ENCODE measurements at regions not wholly inside any gene's neighbourhood (a gene's known extent, or its start where the extent isn't known, plus 50 kb on each side); places are given as distances from the start of the nearest gene placed in this dataset.

- 41% methylated on average over 4 of the region's 4 CpGs for WGBS (ENCODE audit: insufficient coverage, insufficient replicate concordance, low lambda C conversion rate, missing lambda C conversion rate)
- no peaks in the 10 kb centered on the region for H3K79me2 ChIP-seq (ENCODE audit: control insufficient read depth, insufficient read depth, low read length)
- no peak for TF ChIP-seq RAD21 (IDR thresholded peaks at IDR 0.05; ENCODE audit: insufficient read depth, low read depth, low read length)
- H4K20me1 ChIP-seq (ENCODE audit: control insufficient read depth, insufficient read depth): no peaks in the 10 kb centered on the region
- H3K27ac ChIP-seq (ENCODE audit: control insufficient read depth, insufficient read depth): no peak overlapping the region
- no peak overlapping the region for H3K9ac ChIP-seq (ENCODE audit: control insufficient read depth, insufficient read depth, low read length)
- H2AFZ ChIP-seq (ENCODE audit: control insufficient read depth, low read depth, low read length): no peak overlapping the region
- no TSS peak for BruUV-seq (replicated peaks)
- DNase-seq (ENCODE audit: low read depth, low spot score) (no peak), FAIRE-seq (no peak), ATAC-seq (no peak)
- ChIA-PET RAD21 (ENCODE audit: unreplicated experiment) (no interaction called here), POLR2A (no interaction called here), CTCF (no interaction called here), SMC1A (ENCODE audit: uncharacterized antibody, unreplicated experiment) (no interaction called here)
- H3K4me1 ChIP-seq (ENCODE audit: control insufficient read depth, insufficient read depth, low read length): no peaks in the 10 kb centered on the region
- intact Hi-C loops (cut with micrococcal nuclease; ENCODE audit: unreplicated experiment): no loop called here
- H3K36me3 ChIP-seq (ENCODE audit: control insufficient read depth in 2 of 2, insufficient read depth in 2 of 2, low read length in 1 of 2): no peaks in the 10 kb centered on the region
- H3K4me3 ChIP-seq: no peak overlapping the region
- no peaks in the 10 kb centered on the region for H3K27me3 ChIP-seq (replicated peaks in 1 of 2; ENCODE audit: control insufficient read depth in 2 of 2, insufficient read depth in 2 of 2, low read length in 1 of 2)
- in situ Hi-C loops (cut with MboI): no loop called here
- no peak overlapping the region for H3K4me2 ChIP-seq (ENCODE audit: control insufficient read depth, insufficient read depth)
- no peaks in the 10 kb centered on the region for H3K9me3 ChIP-seq (replicated peaks; ENCODE audit: control insufficient read depth, insufficient read depth, low read length)
Measured at GRCh38 chr1:98471633-98472032, 189.9 kb upstream of the SNX7 start.

DNA sequence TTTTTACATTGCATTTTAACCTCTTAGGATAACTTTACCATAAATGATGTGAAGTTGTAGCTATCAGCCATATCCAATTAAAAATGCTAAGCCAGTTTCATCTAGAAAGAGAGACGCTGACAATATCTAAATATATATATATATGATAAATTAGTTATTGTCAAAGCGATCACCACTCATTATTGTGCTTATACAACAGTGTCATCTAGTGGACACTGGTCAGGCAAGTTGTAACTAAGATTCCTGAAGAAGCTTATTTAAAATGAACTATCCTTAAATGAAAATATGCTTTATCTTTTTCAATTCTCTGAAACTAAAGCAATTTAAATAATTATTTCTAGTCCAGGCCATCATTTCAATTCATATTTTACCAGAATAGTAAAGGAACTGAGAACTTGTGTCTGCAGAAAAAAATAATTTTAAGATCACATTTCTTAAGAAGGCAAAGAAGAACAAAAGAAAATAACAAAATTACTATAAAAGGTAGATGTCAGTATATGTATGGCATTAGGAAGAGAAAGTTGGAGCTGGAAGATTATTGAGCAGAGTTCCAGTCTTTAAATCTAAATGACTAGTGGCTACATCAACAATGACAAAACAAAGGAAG lies 193.3 kb upstream of the SNX7 start:
- ChIA-PET CTCF (interaction anchor here (0.6 to 1.8 kb wide), 12 partner anchors 9 to 1329 kb away, joined by 3 to 17 read pairs (median 3); no protein-coding TSS in a partner anchor), POLR2A (no interaction called here), SMC1A (ENCODE audit: uncharacterized antibody, unreplicated experiment) (interaction anchor here (1.2 to 1.8 kb wide), 4 partner anchors 15 to 417 kb away, joined by 3 to 5 read pairs (median 4); no protein-coding TSS in a partner anchor), RAD21 (ENCODE audit: unreplicated experiment) (interaction anchor here (0.6 to 1.2 kb wide), 5 partner anchors 9 to 1330 kb away, joined by 3 to 4 read pairs (median 3); no protein-coding TSS in a partner anchor)
- ATAC-seq: no peak
- BruUV-seq (replicated peaks): no TSS peak
- Histone ChIP-seq H3K4me2 (ENCODE audit: control insufficient read depth, insufficient read depth) (no peak overlapping the region), H3K9ac (ENCODE audit: control insufficient read depth, insufficient read depth, low read length) (no peak overlapping the region), H3K79me2 (ENCODE audit: control insufficient read depth, insufficient read depth, low read length) (no peaks in the 10 kb centered on the region), H3K4me3 (no peak overlapping the region), H4K20me1 (ENCODE audit: control insufficient read depth, insufficient read depth) (no peaks in the 10 kb centered on the region), H3K4me1 (ENCODE audit: control insufficient read depth, insufficient read depth, low read length) (no peaks in the 10 kb centered on the region), H2AFZ (ENCODE audit: control insufficient read depth, low read depth, low read length) (no peak overlapping the region), H3K27ac (ENCODE audit: control insufficient read depth, insufficient read depth) (no peak overlapping the region), H3K36me3 (ENCODE audit: control insufficient read depth in 2 of 2, insufficient read depth in 2 of 2, low read length in 1 of 2) (no peaks in the 10 kb centered on the region), H3K9me3 (replicated peaks; ENCODE audit: control insufficient read depth, insufficient read depth, low read length) (no peaks in the 10 kb centered on the region), H3K27me3 (replicated peaks in 1 of 2; ENCODE audit: control insufficient read depth in 2 of 2, insufficient read depth in 2 of 2, low read length in 1 of 2) (no peaks in the 10 kb centered on the region)
- intact Hi-C loops (cut with micrococcal nuclease; ENCODE audit: unreplicated experiment): loop anchor here (1.0 to 10.0 kb wide), 3 partner anchors 414 to 1501 kb away; no protein-coding TSS in a partner anchor
- DNase-seq (ENCODE audit: low read depth, low spot score): no peak
- WGBS (ENCODE audit: insufficient coverage, insufficient replicate concordance, low lambda C conversion rate, missing lambda C conversion rate): 5% methylated on average over 2 of the region's 2 CpGs
- peak; percentile 36 to 61 (median 57); a peak in 4 of 6 replicates for TF ChIP-seq CTCF (IDR thresholded peaks at IDR 0.05 in 2 of 3, conservative IDR thresholded peaks at IDR 0.05 in 1 of 3; ENCODE audit: control insufficient read depth in 2 of 3, extremely low read depth in 1 of 3, insufficient read depth in 1 of 3, low read depth in 3 of 3, low read length in 3 of 3)
- TF ChIP-seq ZSCAN29 (IDR thresholded peaks at IDR 0.05): no peak
- TF ChIP-seq RAD21 (IDR thresholded peaks at IDR 0.05; ENCODE audit: insufficient read depth, low read depth, low read length): peak; percentile 80
- no peak for TF ChIP-seq FOS (IDR thresholded peaks at IDR 0.05; ENCODE audit: borderline replicate concordance, extremely low read depth, insufficient read length)
- peak; percentile 42; the same call in 1 of the 2 replicates for TF ChIP-seq SMC3 (IDR thresholded peaks at IDR 0.05; ENCODE audit: borderline replicate concordance, low read length)
- no peak for TF ChIP-seq TCF7 (IDR thresholded peaks at IDR 0.05; ENCODE audit: borderline replicate concordance)
- no peak for TF ChIP-seq MYC (IDR thresholded peaks at IDR 0.05; ENCODE audit: insufficient read depth, insufficient read length, insufficient replicate concordance, low read length, severe bottlenecking)
- no peak for FAIRE-seq
- in situ Hi-C loops (cut with MboI): no loop called here

Measured in GM12878 (cell line).